NB4 (cell line): ENCODE measurements at regions not wholly inside any gene's neighbourhood (a gene's known extent, or its start where the extent isn't known, plus 50 kb on each side); places are given as distances from the start of the nearest gene placed in this dataset.

Experiments
- POLR2A ChIP-seq: IDR thresholded peaks from 2 replicates; pipeline ENCODE4 v1.6.1; 2011; ENCODE audit warnings: mild to moderate bottlenecking; ENCODE audit not compliant: insufficient read length; ENCODE audit errors: extremely low read depth
- TF ChIP-seq, protein P1 (sequence below): IDR thresholded peaks from one replicate; pipeline ENCODE4 v1.5.1; 2012; ENCODE audit warnings: low read depth, low read length

DNA sequence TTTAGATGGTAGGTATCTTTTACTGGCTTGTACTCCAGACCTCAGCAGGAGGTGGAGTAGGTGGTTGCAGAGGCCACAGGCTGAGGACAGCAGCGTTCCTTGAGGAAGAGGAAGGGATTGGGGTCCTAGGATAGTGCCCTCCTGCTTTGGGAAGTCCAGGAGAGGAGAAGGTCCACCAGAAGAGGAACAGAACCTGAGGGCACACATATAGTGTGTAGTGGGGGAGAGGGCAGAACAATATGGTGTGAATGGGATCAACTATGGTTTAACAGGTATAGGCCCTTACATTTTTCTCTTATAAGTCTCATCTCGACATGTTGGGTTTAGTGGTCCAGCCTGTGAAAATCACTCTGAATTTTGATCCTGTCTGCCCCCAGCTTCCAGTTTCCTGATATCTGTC is 229.1 kb upstream of the ZBED5 start:
- TF ChIP-seq, protein P1, sequence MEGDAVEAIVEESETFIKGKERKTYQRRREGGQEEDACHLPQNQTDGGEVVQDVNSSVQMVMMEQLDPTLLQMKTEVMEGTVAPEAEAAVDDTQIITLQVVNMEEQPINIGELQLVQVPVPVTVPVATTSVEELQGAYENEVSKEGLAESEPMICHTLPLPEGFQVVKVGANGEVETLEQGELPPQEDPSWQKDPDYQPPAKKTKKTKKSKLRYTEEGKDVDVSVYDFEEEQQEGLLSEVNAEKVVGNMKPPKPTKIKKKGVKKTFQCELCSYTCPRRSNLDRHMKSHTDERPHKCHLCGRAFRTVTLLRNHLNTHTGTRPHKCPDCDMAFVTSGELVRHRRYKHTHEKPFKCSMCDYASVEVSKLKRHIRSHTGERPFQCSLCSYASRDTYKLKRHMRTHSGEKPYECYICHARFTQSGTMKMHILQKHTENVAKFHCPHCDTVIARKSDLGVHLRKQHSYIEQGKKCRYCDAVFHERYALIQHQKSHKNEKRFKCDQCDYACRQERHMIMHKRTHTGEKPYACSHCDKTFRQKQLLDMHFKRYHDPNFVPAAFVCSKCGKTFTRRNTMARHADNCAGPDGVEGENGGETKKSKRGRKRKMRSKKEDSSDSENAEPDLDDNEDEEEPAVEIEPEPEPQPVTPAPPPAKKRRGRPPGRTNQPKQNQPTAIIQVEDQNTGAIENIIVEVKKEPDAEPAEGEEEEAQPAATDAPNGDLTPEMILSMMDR: no peak
- TF ChIP-seq POLR2A: no peak
